ENCODE measurements at regions not wholly inside any gene's neighbourhood (a gene's known extent, or its start where the extent isn't known, plus 50 kb on each side); places are given as distances from the start of the nearest gene placed in this dataset.
A peak's percentile ranks its signal among the peaks of the same experiment; 100 is the strongest.
"Not testable (repeated sequence)": the region's sequence is repeated elsewhere in the genome, so short reads cannot be mapped to it uniquely, and the experiment has no call there.

DNA sequence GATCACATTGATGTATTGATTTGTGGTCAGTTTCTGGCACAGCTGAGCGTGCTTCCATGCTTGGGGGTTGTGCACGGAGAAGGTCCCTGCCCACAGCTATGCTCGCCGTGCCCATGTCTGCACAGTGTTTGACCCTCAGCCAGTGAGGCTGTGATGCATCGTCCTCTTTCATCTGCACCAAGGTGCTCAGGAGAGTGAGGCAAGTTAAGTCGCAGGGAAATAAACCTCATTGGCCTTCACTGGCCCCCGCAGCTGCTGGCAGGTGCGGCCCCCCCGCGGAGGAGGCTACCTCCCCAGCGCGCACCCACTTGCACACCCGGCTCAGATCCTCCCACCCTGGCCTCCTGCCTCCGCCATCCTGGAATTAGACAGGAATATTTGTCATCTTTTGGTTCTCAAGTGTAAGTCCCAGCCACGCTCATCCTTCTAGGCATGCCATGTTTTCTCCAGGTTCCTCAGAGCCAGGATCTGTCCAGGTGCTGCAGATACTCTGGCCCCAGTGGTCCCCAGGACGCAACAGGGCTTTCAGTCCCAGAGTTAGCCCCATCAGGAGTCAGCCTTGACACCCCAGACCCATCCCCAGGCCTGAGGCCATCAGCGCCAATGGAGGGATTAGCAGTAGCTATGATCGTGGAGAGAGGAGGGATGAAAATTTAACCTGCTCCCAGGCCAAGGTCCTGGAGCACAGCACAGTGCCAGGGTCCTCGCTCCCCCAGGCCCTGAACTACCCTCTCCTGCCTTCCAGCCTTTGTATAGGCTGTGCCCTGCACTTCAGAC is 93.7 kb downstream of the OAT start:
- DNase-seq (ENCODE audit: low spot score), result no peak

DNA sequence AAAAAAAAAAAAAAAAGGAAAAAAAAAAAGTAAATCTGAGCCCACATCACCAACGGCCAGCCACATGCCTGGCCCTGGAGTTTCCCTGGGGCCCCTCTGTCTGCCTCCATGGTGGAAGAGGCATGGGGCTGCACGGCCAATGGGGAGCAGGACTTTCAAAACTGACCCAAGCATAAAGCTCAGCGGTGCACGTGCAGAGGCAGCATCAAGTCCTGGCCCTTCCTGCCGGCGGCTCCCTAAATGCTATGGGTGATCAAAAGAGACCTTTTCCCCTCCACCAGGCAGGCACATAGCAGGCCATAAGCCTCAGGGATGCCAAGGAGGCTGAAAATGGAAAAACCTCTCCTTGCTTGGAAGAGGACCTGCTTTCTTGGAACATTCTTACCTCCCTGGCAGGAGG is 94.3 kb downstream of the OAT start:
- no peak for DNase-seq (ENCODE audit: low spot score)

DNA sequence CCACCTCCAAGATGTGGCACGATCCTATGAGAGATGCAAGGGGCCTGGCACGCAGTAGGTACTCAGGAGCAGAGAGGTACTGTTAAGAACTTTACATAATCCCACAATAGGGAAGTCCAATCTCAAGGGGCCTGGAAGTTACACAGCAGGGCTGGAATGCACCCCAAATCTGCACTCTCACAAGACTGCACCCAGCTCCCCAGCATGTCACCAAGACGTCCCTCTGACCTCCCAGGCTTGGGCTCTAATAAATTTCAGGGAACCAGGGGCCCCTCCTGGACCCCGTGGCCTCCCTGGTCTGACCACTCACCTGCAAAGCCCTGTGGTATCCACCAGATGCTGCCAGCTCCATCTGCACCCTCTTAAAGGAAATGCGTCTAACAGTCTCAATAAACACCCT is 94.9 kb downstream of the OAT start:
- DNase-seq (ENCODE audit: low spot score), result no peak

DNA sequence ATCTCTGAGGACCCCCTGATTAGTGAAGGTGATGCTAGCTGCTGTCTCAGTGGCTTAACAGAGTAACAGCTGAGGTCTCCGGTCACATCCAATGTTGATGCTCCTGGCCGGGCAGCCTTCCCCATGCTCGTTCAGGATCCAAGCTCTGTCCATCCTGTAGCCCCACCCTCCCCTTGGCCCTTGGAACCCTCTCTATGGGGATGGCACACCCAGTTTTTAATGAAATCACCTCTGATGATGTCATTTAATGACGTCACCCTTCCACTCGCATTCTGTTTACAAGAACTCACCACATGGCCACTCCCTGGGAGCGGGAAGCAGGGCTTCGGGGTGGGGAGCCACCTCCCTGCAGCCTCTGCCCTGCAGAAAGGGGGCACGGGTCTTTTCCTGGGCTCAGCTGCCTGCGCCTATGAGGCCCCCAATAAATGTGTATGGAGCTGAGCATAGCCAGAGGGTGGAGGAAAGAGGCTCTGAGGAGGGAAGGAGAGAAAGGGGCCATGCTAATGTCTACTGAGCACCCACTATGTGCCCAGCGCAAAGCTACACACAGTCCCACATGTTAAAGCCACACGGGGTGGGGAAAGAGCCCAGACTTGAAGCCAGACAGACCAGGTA is 95.5 kb downstream of the OAT start:
- peak; percentile 4 for DNase-seq (ENCODE audit: low spot score)

DNA sequence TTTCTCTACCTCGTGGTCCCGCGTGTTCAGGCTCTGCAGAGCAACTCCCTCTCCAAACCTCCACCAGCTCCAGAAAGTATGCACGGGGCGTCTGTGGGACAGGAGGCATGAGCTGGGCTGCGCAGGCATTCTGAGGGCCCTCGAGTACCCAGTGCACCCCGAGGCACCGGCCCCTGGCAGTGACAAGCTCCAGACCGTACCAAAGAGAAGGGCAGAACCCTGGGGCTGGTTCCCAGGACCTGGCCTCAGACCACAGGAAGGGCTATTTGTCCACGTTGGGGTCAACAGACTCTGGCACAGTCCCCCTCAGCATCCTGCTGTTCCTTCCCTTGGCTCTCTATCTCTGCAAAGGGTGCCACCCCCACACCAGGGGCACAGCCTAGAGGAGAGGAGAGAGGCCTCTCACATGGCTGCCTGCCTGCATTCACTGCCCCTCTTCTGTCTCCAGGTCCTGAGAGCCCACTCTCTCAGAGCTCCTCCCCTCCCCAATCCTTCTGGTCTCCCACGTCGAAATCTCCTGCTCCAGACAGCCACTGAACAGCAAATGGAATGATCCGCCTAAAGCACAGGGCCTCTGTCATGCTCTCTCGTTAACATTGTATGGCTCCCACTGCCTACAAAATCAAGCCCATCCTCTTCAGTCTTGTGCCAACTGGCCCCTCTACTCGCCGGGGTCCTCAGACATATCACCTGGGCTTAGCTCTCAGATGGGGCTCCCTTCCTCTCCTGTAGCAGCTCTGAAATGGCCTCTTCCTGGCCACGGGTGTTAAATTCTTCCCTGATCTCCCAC is 96.3 kb downstream of the OAT start:
- no peak for DNase-seq (ENCODE audit: low spot score)

DNA sequence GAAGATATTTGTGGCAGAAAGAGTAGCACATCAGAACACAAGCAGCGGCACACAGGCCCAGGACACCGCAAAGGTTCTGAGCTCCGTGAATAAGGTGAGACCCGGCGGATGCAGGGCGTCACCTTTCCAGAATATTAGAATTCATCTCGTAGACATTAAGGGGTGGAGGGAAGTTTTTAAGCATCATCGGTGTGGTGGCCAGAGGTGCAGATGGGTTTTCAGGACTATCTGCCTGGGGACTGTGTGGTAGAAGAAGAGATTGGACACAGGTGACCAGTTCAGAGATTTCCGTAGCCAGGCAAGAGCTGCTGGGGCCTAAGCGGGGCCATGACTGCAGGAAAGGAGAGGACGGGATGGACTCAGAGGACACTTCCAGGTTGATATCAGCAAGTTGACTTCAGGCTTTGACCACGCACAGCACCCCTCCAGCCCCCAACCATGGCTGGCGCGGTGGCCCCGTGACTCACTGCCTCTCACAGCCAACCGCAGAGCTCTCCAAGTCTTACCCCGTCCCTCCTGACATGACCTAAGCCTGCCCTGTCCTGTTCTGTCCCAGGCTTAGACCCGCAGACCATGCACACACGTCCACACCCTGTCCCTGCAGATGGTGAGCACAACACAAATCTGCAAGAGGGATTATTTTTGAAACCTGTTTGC is 97.2 kb downstream of the OAT start:
- no peak for DNase-seq (ENCODE audit: low spot score)

DNA sequence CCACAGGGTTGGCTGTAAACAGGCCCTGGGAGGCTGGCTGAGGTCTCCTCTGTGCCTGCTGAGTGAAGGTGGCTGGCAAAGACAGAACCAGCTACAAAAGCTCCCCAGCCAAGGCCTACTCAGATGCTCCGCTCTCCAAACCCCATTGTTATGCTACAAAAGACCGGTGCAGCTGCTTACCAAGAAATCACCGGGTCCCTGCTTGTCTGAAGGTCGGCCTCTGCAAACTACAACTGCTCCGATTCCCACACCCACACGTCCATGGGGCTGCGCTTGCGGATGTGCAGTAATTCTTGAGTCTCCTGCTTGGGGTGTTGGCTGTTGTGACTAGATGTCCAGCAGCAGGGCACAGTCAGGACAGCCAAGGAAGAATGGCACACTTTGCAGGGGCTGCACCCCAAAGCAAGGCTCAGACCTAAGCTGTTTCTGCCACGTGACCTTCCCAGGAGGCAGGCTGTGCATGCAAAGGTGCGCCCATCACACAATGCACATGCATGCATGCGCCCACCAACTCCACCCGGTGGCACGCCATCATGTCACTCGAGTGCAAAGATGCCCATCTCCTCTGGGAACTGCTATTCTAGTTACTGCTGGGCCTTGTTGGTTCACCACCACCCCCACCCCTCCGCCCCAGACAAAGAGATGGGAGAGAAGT is 97.8 kb downstream of the OAT start:
- no peak for DNase-seq (ENCODE audit: low spot score)

DNA sequence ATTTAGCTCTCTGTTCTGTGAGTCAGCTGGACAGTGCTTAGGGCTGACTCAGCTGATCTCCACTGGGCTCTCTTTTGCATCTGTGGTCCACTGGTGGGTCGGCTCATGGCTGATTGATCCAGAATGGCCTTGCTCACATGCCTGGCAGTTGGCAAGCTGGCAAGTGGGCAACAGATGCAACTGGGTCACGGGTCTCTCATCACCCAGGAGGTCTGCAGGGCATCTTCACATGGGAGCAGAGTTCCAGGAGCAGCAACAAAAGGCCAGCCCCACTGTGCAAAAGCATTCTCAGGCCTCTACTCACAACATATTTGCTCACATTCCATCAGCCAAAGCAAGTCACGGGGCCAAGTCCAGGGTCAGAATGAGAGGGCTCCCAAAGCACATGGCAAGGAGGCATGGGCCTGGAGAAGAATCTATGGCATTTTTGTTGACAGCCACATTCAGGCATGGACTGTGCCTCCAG is 98.8 kb downstream of the OAT start:
- DNase-seq (ENCODE audit: low spot score), result no peak

DNA sequence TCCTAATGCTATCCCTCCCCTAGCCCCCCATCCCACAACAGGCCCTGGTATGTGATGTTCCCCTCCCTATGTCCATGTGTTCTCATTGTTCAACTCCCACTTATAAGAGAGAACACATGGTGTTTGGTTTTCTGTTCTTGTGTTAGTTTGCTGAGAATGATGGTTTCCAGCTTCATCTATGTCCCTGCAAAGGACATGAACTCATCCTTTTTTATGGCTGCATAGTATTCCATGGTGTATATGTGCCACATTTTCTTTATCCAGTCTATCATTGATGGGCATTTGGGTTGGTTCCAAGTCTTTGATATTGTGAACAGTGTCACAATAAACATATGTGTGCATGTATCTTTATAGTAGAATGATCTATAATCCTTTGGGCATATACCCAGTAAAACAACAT is 99.2 kb downstream of the OAT start:
- not testable (repeated sequence) for DNase-seq (ENCODE audit: low spot score)

DNA sequence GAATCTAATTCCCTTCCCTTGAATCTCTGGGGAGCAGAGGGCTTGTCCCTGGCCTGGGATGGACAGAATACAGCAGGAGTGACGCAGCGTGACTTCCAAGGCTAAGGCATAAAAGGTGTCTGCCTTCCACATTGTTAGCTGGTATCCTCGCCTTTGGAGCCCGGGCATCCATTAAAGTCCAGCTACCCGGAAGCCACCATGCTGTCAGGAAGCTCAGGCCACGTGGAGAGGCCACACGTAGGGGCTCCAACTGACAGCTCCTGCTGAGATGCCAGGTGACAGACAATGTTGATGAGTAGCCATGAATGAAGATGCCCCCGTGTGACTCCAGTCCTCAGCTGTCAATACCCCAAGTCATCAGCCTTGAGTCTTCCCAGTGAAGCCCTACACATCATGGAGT is 99.9 kb downstream of the OAT start:
- DNase-seq (ENCODE audit: low spot score), result no peak

DNA sequence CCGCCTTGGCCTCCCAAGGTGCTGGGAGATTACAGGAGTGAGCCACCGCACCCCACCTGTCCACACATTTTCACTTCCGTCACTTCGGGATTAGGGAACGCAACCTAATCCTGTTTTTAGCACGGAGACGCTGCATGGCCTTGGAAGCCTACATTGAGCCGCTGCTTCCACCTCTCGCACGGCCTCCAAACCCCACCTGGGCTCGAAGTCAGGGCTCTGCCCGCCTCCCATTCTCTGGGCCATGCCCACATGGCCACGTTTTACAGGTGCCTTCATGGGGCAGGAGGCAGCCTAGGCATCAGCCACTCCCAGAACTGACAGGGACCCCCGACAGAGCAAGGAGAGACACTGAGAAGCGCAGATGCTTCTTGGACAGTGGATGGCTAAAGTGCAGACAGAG is 100.6 kb downstream of the OAT start:
- DNase-seq (ENCODE audit: low spot score), result no peak

DNA sequence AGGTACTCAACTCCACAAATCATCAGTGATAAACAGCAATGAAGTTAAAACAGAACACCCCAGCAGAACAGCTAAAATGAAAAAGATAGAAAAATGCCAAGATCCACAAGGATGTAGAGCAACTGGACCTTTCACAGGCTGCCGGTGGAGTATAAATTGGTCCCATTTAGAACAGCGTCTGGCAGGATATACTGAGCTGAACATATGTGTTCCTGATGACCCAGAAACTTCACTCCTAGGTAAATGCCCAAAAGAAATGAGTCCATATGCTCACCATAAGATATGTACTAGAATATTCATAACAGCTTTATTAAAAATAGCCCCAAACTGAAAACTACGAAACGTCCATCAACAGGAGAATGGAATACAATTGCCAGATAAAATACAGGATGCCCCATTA is 102.4 kb downstream of the OAT start:
- no peak for DNase-seq (ENCODE audit: low spot score)

DNA sequence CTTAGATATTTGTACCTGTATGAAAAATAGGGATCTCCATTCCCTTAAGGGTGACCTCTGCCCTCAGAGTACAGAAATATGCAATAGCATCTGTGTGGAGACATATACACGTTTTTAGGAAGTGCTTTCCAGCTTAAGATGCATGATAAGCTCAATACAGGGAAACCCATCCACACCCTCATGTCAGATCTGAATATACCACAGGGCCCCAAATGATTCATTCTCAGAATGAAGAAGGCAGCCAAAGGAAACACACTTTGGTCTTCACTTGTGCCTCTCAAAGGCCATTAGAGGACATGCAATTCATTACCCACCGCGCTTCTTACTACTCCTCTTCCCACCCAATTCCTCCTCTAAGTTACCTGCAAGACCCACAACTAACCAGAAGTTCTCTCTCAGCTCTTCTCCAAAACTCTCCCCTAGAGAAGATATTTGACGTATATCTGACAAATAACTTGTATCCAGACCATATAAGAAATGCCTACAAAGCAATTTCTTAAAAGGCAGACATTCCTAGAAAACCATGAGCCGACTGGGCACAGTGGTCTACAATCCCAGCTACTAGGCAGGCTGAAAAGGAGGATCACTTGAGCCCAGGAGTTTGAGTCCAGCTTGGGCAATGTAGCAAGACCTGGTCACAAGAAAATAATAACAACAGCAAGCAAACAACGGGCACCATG is 103.0 kb downstream of the OAT start:
- DNase-seq (ENCODE audit: low spot score), result no peak

DNA sequence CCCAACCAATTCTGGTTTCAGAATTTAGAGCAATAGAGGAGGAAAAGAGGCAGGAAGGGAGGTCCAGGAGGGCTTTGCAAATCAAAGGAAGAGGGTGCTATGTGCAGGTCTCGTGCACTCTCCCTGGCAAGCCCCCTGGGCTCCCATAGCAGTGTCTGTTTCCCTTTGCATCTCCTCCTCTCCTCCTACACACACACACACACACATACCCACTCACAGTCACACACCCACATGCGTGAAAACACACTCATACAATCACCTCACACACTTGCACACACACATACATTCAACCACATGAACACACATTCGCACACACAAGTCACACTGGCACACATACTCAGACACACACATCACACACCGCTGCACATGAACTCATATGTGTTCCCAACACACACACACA is 105.3 kb downstream of the OAT start:
- DNase-seq (ENCODE audit: low spot score), result no peak

DNA sequence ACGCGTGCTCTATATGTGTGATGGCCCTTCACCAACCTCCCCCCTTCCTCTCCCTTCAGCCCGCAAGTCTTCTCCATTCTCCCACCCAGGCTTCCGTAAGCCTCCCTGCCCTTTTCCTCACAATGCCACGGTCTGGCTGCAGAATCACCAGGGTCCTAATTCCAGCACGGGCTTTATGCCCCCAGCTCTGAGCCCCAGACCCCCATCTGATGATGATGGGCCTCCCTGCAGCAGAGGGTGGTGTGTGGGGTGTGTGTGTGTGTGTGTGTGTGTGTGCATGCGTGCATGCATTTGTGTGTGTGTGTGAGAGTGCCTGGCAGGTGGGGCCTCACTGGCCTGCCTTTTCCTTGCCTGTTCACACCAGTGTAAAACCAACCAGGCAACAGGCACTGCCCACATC is 109.9 kb downstream of the OAT start:
- DNase-seq (ENCODE audit: low spot score), result no peak

DNA sequence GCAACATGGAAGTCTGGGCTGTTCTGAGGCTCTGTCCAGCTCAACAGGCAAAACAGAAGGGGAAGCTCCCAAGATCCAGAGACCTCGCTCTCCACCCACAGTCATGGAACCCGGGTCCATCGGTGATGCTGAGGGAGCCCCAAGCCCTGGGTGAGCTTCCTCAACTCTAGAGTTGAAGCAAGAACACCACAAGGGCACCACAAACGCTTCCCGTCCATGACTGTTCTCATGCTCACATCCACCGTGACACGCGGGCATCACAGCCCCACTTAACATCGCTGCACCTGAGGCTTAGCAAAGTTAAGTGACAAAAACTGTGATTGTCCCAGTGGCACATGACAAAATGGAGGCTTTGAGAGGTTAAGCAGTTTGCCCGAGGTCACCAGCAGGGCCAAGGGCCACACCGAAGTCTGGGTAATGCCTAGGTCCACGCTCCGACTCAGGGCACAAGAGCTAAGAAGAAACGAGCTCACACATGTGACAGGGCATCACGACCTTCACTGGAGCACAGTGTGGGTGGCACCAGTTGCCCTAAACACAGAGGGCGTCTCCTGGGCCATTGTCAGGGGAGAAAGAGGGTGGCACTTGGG is 110.6 kb downstream of the OAT start:
- no peak for DNase-seq (ENCODE audit: low spot score)

DNA sequence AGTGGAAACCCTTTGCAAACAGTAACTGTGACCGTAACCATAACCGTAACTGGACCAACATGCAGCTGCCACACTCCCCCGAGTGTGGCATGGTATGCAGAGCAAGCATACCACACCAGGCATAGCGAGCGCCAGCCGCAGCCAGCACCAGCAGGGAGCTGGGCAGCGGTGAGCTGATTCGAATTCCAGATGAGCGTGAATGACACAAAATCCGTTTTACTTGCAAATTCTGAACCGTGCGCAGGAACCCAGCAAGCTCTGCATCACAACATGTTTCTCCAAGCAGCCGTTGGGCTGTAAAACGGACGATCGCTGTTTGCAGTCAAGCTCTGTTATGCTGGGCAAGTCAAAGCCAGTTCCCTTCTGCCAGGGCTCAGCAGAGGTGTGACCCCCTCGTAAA is 111.1 kb downstream of the OAT start:
- no peak for DNase-seq (ENCODE audit: low spot score)

DNA sequence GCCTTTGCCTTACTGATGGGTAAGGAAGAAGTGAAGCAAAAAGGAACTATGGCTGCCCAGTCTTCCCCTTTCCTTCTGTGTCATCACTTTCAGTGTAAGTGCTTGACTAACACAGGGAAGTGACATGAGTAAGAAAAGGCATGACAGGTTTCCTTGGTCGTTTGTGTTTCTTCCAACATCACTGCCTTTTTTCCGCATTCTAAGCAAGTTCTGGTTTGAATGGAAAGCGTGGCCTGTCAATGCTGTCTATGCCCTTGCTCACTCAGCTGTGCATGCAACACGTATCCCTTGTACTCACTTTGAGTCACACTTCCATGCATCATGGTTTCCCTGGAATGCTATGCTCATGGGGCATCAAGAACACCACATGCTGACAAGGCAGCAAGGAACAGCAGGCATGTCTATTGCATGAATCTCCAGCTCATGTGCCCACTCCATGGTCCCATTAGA is 111.8 kb downstream of the OAT start:
- no peak for DNase-seq (ENCODE audit: low spot score)

DNA sequence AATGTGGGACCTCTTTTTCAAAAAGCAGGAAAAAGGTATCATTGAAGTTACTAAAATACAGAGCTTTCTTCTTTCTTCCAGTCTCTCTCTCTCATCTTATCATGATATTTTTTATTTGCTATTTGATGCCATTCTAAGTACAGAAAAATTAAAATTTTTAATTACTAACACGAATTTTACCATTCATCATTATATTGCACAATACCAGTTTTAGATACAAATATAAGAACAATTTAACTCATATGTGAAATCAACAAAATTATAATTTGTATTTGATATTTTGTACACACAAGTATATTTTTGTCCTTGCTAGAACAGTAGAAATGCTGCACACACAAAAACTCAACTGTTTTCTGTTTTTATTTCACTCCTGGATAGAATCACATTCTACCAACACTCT is 112.2 kb downstream of the OAT start:
- no peak for DNase-seq (ENCODE audit: low spot score)

DNA sequence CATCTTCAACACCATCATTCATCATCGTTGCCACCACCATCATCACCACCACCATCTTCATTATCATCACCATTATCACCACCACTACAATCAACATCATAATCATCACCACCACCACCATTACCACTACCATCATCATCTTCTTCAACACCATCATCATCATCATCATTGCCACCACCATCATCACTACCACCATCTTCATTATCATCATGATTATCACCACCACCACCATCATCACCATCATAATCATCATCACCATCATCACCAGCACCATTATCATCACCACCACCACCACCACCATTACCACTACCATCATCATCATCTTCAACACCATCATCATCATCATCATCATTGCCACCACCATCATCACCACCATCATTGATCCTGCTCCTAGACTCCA is 112.7 kb downstream of the OAT start:
- no peak for DNase-seq (ENCODE audit: low spot score)

DNA sequence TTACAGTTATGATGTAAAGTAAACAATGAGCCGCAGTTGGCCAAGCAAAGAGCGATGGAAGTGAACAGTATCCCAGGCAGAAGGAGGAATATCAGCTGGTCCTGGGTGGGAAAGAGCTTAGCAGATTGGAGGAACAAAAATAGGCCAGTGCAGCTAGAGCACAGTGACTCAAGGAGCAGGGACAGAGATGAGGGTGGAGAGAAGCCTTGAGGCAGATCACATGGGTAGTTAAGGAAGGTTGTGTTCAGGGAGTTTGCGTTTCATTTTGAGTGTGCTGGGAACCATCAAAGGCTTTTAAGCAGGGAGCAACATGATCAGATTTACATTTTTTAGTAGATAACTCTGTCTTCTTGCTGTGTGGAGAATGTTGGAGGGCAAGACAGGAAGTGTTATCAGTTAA is 113.6 kb downstream of the OAT start:
- DNase-seq (ENCODE audit: low spot score), result no peak
